ENCODE measurements at regions not wholly inside any gene's neighbourhood (a gene's known extent, or its start where the extent isn't known, plus 50 kb on each side); places are given as distances from the start of the nearest gene placed in this dataset.

DNA sequence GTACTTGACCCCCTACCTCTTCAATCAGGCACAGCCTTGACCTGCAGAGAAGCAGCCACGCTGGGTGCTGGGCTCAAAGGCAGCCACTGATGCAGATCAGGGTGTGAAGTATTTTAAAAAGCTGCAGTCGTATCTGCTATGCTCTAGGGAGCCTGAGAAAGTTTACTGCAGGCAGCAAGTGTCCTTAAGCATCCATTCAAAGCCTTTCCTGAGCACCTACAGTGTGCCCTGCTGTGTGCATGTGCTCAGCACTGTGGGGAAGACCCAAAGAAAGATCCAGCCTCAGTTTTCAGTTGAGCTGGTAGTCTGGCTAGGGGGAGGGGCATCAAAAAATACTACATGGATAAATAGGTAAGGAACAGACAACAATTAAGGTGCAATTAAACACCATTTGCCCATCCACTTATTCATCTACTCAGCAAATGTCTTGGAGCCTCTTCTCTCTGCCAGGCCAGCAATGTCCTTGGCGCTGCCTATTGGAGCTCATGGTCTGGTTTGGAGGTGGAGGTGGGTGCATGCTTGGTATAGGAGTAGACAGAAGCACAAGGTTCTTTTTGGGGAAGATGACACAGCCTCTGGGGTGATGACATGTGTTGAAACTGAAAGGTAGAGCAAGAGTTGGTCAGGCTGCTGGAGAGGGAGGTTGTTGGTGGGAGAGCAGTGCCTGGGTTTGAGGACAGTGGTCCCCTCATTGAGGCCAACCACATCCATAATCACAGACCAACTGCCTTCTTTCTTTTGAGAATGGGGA is 85.9 kb upstream of the PRR23C start:
- no peaks in the 10 kb centered on the region for H3K9me3 ChIP-seq (ENCODE audit: low read depth, low read length, poor library complexity, severe bottlenecking)
- no TSS peak for BruUV-seq (replicated peaks)
- no peak overlapping the region for H3K4me3 ChIP-seq (ENCODE audit: low read depth, low read length, poor library complexity, severe bottlenecking)
- H3K27ac ChIP-seq (ENCODE audit: low read depth, low read length, poor library complexity, severe bottlenecking): no peak overlapping the region
- CTCF ChIA-PET: no interaction called here
- DNase-seq (ENCODE audit: low spot score): no peak
- H3K4me1 ChIP-seq (ENCODE audit: insufficient read depth, low read length, poor library complexity, severe bottlenecking): no peaks in the 10 kb centered on the region
- no peaks in the 10 kb centered on the region for H3K36me3 ChIP-seq (ENCODE audit: insufficient read depth, low read length, poor library complexity, severe bottlenecking)
- no peaks in the 10 kb centered on the region for H3K27me3 ChIP-seq (replicated peaks; ENCODE audit: insufficient read depth, low read depth, low read length, poor library complexity)
- intact Hi-C loops (cut with micrococcal nuclease; ENCODE audit: unreplicated experiment): no loop called here
- POLR2A ChIA-PET (ENCODE audit: low non-redundant PET): no interaction called here
- TF ChIP-seq, protein P1, sequence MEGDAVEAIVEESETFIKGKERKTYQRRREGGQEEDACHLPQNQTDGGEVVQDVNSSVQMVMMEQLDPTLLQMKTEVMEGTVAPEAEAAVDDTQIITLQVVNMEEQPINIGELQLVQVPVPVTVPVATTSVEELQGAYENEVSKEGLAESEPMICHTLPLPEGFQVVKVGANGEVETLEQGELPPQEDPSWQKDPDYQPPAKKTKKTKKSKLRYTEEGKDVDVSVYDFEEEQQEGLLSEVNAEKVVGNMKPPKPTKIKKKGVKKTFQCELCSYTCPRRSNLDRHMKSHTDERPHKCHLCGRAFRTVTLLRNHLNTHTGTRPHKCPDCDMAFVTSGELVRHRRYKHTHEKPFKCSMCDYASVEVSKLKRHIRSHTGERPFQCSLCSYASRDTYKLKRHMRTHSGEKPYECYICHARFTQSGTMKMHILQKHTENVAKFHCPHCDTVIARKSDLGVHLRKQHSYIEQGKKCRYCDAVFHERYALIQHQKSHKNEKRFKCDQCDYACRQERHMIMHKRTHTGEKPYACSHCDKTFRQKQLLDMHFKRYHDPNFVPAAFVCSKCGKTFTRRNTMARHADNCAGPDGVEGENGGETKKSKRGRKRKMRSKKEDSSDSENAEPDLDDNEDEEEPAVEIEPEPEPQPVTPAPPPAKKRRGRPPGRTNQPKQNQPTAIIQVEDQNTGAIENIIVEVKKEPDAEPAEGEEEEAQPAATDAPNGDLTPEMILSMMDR (conservative IDR thresholded peaks at IDR 0.05; ENCODE audit: low read depth, low read length): no peak
- no peak for TF ChIP-seq EZH2 (IDR thresholded peaks at IDR 0.05; ENCODE audit: borderline replicate concordance, low read depth, low read length, poor library complexity, severe bottlenecking)

DNA sequence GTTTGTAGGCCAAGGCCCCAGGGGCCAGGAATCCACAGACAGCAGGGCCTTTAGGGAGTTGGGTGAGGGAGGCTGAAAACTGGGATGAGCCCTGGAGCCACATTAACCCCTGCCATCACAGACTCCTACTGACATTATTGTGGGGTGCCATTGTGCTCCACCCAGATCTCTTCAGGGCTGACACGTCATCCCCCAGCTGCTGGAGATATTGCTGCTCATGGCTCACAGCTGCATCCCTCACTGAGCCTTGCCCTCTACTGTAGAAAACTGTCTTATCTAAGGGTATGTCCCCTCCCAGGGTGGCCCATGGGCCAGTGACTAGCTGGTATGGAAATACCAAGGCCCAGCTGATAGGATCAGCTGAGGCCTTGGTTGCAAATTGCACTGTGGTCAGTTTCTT is 87.3 kb upstream of the PRR23C start:
- ChIA-PET CTCF (no interaction called here), POLR2A (ENCODE audit: low non-redundant PET) (no interaction called here)
- BruUV-seq (replicated peaks): no TSS peak
- TF ChIP-seq, protein P1 (conservative IDR thresholded peaks at IDR 0.05; ENCODE audit: low read depth, low read length): no peak
- no peak for TF ChIP-seq EZH2 (IDR thresholded peaks at IDR 0.05; ENCODE audit: borderline replicate concordance, low read depth, low read length, poor library complexity, severe bottlenecking)
- no peaks in the 10 kb centered on the region for H3K4me1 ChIP-seq (ENCODE audit: insufficient read depth, low read length, poor library complexity, severe bottlenecking)
- no peaks in the 10 kb centered on the region for H3K27me3 ChIP-seq (replicated peaks; ENCODE audit: insufficient read depth, low read depth, low read length, poor library complexity)
- H3K36me3 ChIP-seq (ENCODE audit: insufficient read depth, low read length, poor library complexity, severe bottlenecking): no peaks in the 10 kb centered on the region
- intact Hi-C loops (cut with micrococcal nuclease; ENCODE audit: unreplicated experiment): no loop called here
- H3K4me3 ChIP-seq (ENCODE audit: low read depth, low read length, poor library complexity, severe bottlenecking): no peak overlapping the region
- no peak overlapping the region for H3K27ac ChIP-seq (ENCODE audit: low read depth, low read length, poor library complexity, severe bottlenecking)
- DNase-seq (ENCODE audit: low spot score): no peak
- no peaks in the 10 kb centered on the region for H3K9me3 ChIP-seq (ENCODE audit: low read depth, low read length, poor library complexity, severe bottlenecking)

DNA sequence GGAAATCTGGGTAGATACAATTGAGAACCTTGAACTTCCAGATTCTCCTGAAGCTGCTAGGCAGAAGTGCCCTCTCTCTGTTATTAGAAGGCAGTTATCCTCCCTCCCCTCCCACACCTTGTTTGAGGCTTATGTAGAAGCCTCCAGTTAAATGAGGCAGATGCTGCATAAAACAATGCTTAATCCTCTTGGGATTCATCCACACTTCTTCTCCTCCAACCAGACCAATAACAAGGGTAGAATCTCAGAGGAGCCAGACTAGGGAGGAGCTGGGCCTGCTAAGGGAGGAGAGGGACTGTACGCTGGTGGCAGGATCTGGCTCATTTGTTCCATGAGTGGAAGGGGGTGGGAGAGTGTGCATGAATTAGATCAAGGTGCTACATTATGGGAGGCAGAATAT is 88.3 kb upstream of the PRR23C start:
- ChIA-PET CTCF (no interaction called here), POLR2A (ENCODE audit: low non-redundant PET) (no interaction called here)
- Histone ChIP-seq H3K27me3 (replicated peaks; ENCODE audit: insufficient read depth, low read depth, low read length, poor library complexity) (no peaks in the 10 kb centered on the region), H3K36me3 (ENCODE audit: insufficient read depth, low read length, poor library complexity, severe bottlenecking) (no peaks in the 10 kb centered on the region), H3K4me3 (ENCODE audit: low read depth, low read length, poor library complexity, severe bottlenecking) (no peak overlapping the region), H3K4me1 (ENCODE audit: insufficient read depth, low read length, poor library complexity, severe bottlenecking) (no peaks in the 10 kb centered on the region), H3K9me3 (ENCODE audit: low read depth, low read length, poor library complexity, severe bottlenecking) (no peaks in the 10 kb centered on the region), H3K27ac (ENCODE audit: low read depth, low read length, poor library complexity, severe bottlenecking) (no peak overlapping the region)
- no peak for DNase-seq (ENCODE audit: low spot score)
- intact Hi-C loops (cut with micrococcal nuclease; ENCODE audit: unreplicated experiment): no loop called here
- TF ChIP-seq, protein P1 (conservative IDR thresholded peaks at IDR 0.05; ENCODE audit: low read depth, low read length): no peak
- no peak for TF ChIP-seq EZH2 (IDR thresholded peaks at IDR 0.05; ENCODE audit: borderline replicate concordance, low read depth, low read length, poor library complexity, severe bottlenecking)
- BruUV-seq (replicated peaks): no TSS peak

Measured in A673 (cell line).